ENCODE measurements at regions not wholly inside any gene's neighbourhood (a gene's known extent, or its start where the extent isn't known, plus 50 kb on each side); places are given as distances from the start of the nearest gene placed in this dataset.

GRCh38 chr2:126795656-126796055 is 103.0 kb upstream of the TEX51 start:
- Histone ChIP-seq H3K9me3 (no peaks in the 10 kb centered on the region), H3K27ac (no peak overlapping the region), H3K36me3 (no peaks in the 10 kb centered on the region), H3K4me1 (no peaks in the 10 kb centered on the region), H3K27me3 (replicated peaks in 1 of 7) (peaks cover 0 to 62% (median 0%) of the 10 kb centered on the region in 7 donors), H3K4me3 (no peak overlapping the region)
- intact Hi-C loops (cut with DNase I; ENCODE audit: low total_unique reads): no loop called here
- peak; percentile 39 for DNase-seq
- WGBS, 5 donors: 80 to 85% (median 82%) methylated on average over 8 of the region's 8 CpGs
- TF ChIP-seq POLR2A (IDR thresholded peaks at IDR 0.05): no peak
- no peak for TF ChIP-seq POLR2AphosphoS5 (IDR thresholded peaks at IDR 0.05)
- TF ChIP-seq CTCF (IDR thresholded peaks at IDR 0.05 in 8 of 11, conservative IDR thresholded peaks at IDR 0.05 in 3 of 11): no peak

GRCh38 chr2:126796931-126797621 is 101.6 kb upstream of the TEX51 start:
- peak; percentile 51 for DNase-seq

GRCh38 chr2:126797622-126798275 is 100.9 kb upstream of the TEX51 start:
- Histone ChIP-seq H3K9me3 (no peaks in the 10 kb centered on the region), H3K4me3 (no peak overlapping the region), H3K4me1 (no peaks in the 10 kb centered on the region), H3K27me3 (replicated peaks in 1 of 7) (peaks cover 0 to 46% (median 0%) of the 10 kb centered on the region in 7 donors), H3K36me3 (no peaks in the 10 kb centered on the region), H3K27ac (no peak overlapping the region)
- intact Hi-C loops (cut with DNase I; ENCODE audit: low total_unique reads): no loop called here
- TF ChIP-seq POLR2AphosphoS5 (IDR thresholded peaks at IDR 0.05): no peak
- TF ChIP-seq POLR2A (IDR thresholded peaks at IDR 0.05): no peak
- no peak for TF ChIP-seq CTCF (IDR thresholded peaks at IDR 0.05 in 8 of 11, conservative IDR thresholded peaks at IDR 0.05 in 3 of 11)
- 86 to 100% (median 88%) methylated on average over 9 to 13 of the region's 13 CpGs for WGBS, 5 donors
- DNase-seq: peak; percentile 62

More at GRCh38 chr2:126796931-126797621, 101.6 kb upstream of the TEX51 start:
- H3K4me3 ChIP-seq: no peak overlapping the region
- no peak for TF ChIP-seq POLR2A (IDR thresholded peaks at IDR 0.05)
- no peak for TF ChIP-seq POLR2AphosphoS5 (IDR thresholded peaks at IDR 0.05)
- TF ChIP-seq CTCF (IDR thresholded peaks at IDR 0.05 in 8 of 11, conservative IDR thresholded peaks at IDR 0.05 in 3 of 11): no peak
- no peaks in the 10 kb centered on the region for H3K36me3 ChIP-seq
- H3K4me1 ChIP-seq: no peaks in the 10 kb centered on the region
- intact Hi-C loops (cut with DNase I; ENCODE audit: low total_unique reads): no loop called here
- WGBS, 5 donors: 85 to 93% (median 89%) methylated on average over 14 of the region's 14 CpGs
- no peak overlapping the region for H3K27ac ChIP-seq
- no peaks in the 10 kb centered on the region for H3K9me3 ChIP-seq
- H3K27me3 ChIP-seq (replicated peaks in 1 of 7): peaks cover 0 to 52% (median 0%) of the 10 kb centered on the region in 7 donors
